ENCODE measurements at regions not wholly inside any gene's neighbourhood (a gene's known extent, or its start where the extent isn't known, plus 50 kb on each side); places are given as distances from the start of the nearest gene placed in this dataset.
"Not testable (repeated sequence)": the region's sequence is repeated elsewhere in the genome, so short reads cannot be mapped to it uniquely, and the experiment has no call there.

DNA sequence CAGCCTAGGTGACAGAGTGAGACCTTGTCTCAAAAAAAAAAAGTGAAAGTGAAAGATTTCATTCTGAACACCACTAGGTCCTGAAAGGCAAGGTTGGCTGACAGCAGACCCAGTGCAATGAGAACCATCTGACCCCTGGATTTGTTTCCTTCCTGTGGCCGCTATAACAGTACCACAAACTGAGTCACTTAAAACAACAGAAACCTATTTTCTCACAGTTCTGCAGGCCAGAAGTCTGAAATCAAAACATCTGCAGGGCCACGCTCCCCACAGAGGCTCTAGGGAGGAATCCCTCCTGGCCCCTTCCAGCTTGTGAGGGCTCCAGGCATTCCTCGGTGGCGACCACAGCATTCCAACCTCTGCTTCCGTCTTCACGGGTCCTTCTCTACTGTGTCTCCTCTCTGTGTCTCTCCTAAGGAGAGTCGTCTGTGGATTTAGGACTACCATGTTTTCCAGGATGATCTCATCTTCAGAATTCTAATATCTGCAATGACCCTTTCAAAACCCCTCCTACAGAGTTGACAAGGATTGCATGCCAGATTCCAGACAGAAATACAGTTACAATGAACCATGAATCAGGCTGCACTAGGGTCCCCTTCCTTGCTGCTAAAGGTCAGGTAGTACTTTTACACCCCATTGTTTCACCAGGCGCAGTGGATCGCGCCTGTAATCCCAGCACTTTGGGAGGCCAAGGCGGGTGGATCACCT lies 78.0 kb upstream of the ADGRL1 start:
- DNase-seq = not testable (repeated sequence)

DNA sequence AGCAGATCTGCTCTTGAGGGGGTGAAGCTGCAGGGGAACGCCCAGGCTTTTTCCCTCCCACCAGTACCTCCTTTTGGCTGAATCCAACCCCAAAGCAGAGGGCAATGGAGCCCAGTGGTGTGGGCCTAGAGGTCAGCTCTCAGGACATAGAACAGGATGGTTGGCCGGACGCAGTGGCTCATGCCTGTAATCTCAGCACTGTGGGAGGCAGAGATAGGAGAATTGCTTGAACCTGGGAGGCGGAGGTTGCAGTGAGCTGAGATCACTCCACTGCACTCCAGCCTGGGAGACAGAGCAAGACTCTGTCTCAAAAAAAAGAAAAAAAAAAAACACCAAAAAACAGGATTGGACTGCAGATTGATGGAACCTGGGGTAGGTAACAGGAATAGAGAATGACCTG lies 73.3 kb upstream of the ADGRL1 start:
- DNase-seq = not testable (repeated sequence)

DNA sequence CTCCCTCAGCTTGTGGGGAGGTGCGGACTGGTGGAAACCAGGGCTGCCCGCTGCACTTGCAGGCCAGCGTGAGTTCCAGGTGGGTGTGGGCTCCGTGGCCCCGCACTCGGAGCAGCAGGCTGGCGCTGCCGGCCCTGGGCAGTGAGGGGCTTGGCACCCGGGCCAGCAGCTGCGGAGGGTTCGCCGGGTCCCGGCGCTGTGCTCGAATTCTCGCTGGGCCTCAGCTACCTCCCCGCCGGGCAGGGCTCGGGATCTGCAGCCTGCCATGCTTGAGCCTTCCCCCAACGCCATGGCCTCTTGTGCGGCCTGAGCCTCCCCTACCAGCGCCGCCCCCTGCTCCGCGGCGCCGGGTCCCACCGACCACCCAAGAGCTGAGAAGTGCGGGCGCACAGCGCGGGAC lies 71.6 kb upstream of the ADGRL1 start:
- DNase-seq = no peak

DNA sequence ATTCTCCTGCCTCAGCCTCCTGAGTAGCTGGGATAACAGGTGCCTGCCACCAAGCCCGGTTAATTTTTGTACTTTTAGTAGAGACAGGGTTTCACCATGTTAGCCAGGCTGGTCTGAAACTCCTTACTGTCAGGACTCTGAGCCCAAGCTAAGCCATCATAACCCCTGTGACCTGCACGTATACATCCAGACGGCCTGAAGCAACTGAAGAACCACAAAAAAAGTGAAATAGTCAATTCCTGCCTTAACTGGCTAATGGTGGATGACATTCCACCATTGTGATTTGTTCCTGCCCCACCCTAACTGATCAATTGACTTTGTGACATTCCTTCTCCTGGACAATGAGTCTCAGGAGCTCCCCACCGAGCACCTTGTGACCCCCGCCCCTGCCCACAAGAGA lies 69.9 kb upstream of the ADGRL1 start:
- not testable (repeated sequence) for DNase-seq

DNA sequence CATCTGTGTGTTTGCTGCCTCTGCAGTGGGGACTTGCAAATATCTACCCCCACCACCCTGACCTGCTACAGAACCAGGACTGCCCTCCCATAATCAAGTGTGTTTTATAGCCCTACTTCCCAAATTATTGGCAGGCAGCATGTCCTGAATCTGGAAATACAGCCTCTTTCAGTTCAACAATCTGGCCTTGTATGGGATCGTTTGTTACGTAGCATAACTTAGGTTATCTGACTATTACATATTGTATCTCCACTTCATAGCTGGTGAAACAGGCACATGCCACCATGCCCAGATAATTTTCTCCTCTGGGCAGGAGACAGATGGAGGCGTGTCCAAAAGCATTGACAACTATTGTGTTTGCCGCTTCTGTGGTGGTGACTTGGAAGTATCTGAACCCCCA lies 66.7 kb upstream of the ADGRL1 start:
- no peak for DNase-seq

DNA sequence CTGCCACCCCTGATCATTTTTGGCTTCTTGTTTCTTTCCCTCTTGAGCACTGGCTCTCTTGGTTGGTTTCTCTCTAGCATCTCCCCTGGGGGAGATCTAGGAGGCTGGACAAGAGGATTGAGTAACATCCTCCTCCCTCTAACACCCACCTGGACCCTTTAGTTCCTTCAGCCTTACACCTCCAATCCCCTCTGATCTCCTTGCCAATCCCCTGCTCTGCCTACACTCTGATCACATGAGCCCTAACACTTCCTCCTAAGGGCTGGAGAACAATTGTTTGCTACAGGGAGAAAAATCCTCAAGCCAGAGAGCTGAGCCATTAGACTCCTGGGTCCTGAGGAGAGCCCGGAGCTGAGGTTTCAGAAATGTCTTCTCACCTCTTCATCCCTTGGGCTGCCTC lies 65.9 kb upstream of the ADGRL1 start:
- DNase-seq = no peak

DNA sequence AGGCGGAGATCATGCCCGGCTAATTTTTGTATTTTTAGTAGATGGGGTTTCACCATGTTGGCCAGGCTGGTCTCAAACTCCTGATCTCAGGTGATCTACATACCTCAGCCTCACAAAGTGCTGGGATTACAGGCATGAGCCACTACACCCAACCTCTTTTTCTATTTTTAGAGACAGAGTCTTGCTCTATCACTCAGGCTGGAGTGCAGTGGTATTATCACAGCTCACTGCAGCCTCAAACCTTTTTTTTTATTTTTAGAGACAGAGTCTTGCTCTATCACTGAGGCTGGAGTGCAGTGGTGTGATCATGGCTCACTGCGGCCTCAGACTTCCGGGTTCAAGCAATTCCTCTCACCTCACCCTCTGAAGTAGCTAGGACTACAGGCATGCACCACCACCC lies 64.6 kb upstream of the ADGRL1 start:
- DNase-seq = not testable (repeated sequence)

- no peak for DNase-seq
Observed at GRCh38 chr19:14267224-14267741, 61.3 kb upstream of the ADGRL1 start.

- DNase-seq = not testable (repeated sequence)
Observed at GRCh38 chr19:14266208-14266607, 60.2 kb upstream of the ADGRL1 start.

DNA sequence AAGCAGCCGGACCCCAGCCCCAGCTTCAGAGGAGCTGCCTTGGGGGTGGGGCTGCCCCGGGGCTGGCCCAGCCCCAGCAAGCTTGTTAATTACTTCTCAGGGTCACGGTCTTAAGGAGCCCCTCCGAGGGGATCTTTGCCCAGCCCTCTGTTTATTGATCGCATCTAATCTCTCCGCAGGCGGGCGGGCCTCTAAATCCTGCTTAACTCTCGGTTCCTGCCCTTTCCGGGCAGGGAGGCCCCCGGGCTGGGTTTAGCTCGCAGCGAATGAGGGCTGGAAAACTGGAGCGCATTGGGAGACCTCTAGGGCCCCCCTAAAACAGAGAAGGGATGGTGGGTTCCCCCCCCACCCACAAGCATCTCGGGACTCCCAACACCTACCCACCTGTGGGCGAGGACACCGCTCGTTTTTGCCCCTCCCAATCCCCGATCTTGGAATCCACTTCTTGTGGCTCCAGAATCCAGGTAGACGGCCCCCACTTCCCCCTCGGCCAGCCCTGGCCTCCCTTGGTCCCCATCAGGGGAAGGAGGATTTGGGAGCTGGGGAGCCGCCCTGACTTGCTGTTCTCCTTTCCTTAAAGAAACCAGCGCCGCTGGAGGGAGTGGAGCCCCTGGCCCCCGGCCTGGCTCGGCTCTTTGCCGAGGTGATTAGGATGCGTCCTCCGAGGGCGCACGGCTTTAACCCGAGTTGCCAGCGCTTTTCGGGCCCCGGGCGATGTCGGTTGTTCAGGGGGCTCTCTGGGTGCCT lies 59.5 kb upstream of the ADGRL1 start:
- DNase-seq = no peak

GRCh38 chr19:14255902-14256649 lies 50.1 kb upstream of the ADGRL1 start:
- DNase-seq = not testable (repeated sequence)
